H1 (cell line): ENCODE measurements at regions not wholly inside any gene's neighbourhood (a gene's known extent, or its start where the extent isn't known, plus 50 kb on each side); places are given as distances from the start of the nearest gene placed in this dataset.

ENCODE experiments used
- CTCF ChIA-PET: fragments of 300-600 bp; sonication (Branson Sonifier 250); formaldehyde crosslinking; loops from one replicate; lab custom pipeline; 2021; ENCODE audit not compliant: partially characterized antibody; lab: Charles Lee
- POLR2A ChIA-PET: fragments of 300-600 bp; sonication (Branson Sonifier 250); formaldehyde crosslinking; loops from one replicate; lab custom pipeline; 2021; ENCODE audit warnings: inconsistent platforms; ENCODE audit not compliant: partially characterized antibody; lab: Charles Lee
- DNase-seq, 2 experiments: peaks; one replicate each; pipeline versions ENCODE4 v3.0.0 to v3.0.0-alpha.2; 2010 to 2022; ENCODE audit warnings: low spot score in 2 of 2, low read depth in 1 of 2, mixed read lengths in 1 of 2
- FAIRE-seq: peaks from 2 replicates; lab custom pipeline; 2011; peaks lifted over from hg19 to GRCh38; lab: Jason Lieb, UNC
- H2AFZ ChIP-seq: 2 replicates; pipeline ENCODE4 v1.8.1; 2012; ENCODE audit warnings: low read length, inconsistent platforms
- H2AK5ac ChIP-seq: 2 replicates; pipeline ENCODE4 v1.6.1; 2013; ENCODE audit warnings: low read depth, low read length
- H2BK120ac ChIP-seq: replicated peaks from 2 replicates; pipeline ENCODE3; 2013; ENCODE audit warnings: low read depth, low read length, inconsistent platforms
- H2BK12ac ChIP-seq: 2 replicates; pipeline ENCODE4 v1.6.1; 2013; ENCODE audit warnings: low read depth, low read length
- H2BK15ac ChIP-seq: 2 replicates; pipeline ENCODE4 v1.6.1; 2013; ENCODE audit warnings: low read length
- H2BK20ac ChIP-seq: 2 replicates; pipeline ENCODE4 v1.6.1; 2013; ENCODE audit warnings: low read length
- H2BK5ac ChIP-seq: 2 replicates; pipeline ENCODE4 v1.6.1; 2013; ENCODE audit warnings: low read depth, low read length
- H3K14ac ChIP-seq: 2 replicates; pipeline ENCODE4 v1.6.1; 2013; ENCODE audit warnings: inconsistent platforms; ENCODE audit not compliant: insufficient read length
- H3K18ac ChIP-seq: 2 replicates; pipeline ENCODE4 v1.6.1; 2013; ENCODE audit warnings: low read length; ENCODE audit errors: extremely low read depth
- H3K23ac ChIP-seq: 2 replicates; pipeline ENCODE4 v1.6.1; 2013; ENCODE audit warnings: inconsistent platforms; ENCODE audit not compliant: insufficient read length
- H3K23me2 ChIP-seq: 2 replicates; pipeline ENCODE4 v1.6.1; 2013; ENCODE audit warnings: low read depth, low read length
- H3K27ac ChIP-seq: 2 replicates; pipeline ENCODE4 v1.6.1; 2011; ENCODE audit warnings: low read depth, low read length, inconsistent platforms
- H3K27me3 ChIP-seq, 4 experiments: replicated peaks in 1 of 4; 1 replicate in 1 of 4; 2 replicates in 3 of 4; pipeline versions ENCODE4 v1.6.1 to v1.8.1; 2011 to 2013; ENCODE audit warnings: low read length in 3 of 4, mild to moderate bottlenecking in 3 of 4, inconsistent platforms in 2 of 4, mixed read lengths in 2 of 4, moderate library complexity in 1 of 4; ENCODE audit not compliant: control insufficient read depth in 3 of 4, insufficient read depth in 3 of 4; ENCODE audit errors: extremely low read depth in 1 of 4
- H3K36me3 ChIP-seq, 4 experiments: 2 replicates each; pipeline versions ENCODE4 v1.6.1 to v1.8.1; 2011 to 2013; ENCODE audit warnings: mild to moderate bottlenecking in 4 of 4, low read length in 3 of 4, moderate library complexity in 2 of 4, control low read depth in 1 of 4, inconsistent platforms in 1 of 4; ENCODE audit not compliant: insufficient read depth in 4 of 4, control insufficient read depth in 2 of 4
- H3K4ac ChIP-seq: replicated peaks from 2 replicates; pipeline ENCODE3; 2013; ENCODE audit warnings: low read length, low read depth, mixed read lengths, inconsistent platforms; ENCODE audit not compliant: insufficient read length
- H3K4me1 ChIP-seq, 4 experiments: replicated peaks in 1 of 4; 1 replicate in 1 of 4; 2 replicates in 3 of 4; pipeline versions ENCODE4 v1.6.1 to v1.8.1; 2011 to 2013; ENCODE audit warnings: low read length in 3 of 4, inconsistent platforms in 2 of 4, mixed read lengths in 1 of 4; ENCODE audit not compliant: insufficient read depth in 4 of 4, control insufficient read depth in 3 of 4
- H3K4me2 ChIP-seq, 2 experiments: 2 replicates each; pipeline versions ENCODE4 v1.6.1 to v1.8.1; 2011 to 2013; ENCODE audit warnings: low read depth in 2 of 2, low read length in 2 of 2, control low read depth in 1 of 2, inconsistent platforms in 1 of 2, mild to moderate bottlenecking in 1 of 2; ENCODE audit not compliant: insufficient read depth in 1 of 2
- H3K4me3 ChIP-seq, 4 experiments: fragments of 200-600, 300-600 bp in 1 of 4; sonication (generic), shearing (Covaris generic), sonication (Bioruptor Twin) in 1 of 4; 2 replicates each; pipeline versions ENCODE4 v1.5.1 to v1.8.1; 2011 to 2016; ENCODE audit warnings: low read length in 4 of 4, low read depth in 3 of 4, control low read depth in 2 of 4, inconsistent platforms in 2 of 4, mild to moderate bottlenecking in 2 of 4, mixed read lengths in 1 of 4, moderate library complexity in 1 of 4; ENCODE audit not compliant: insufficient read depth in 2 of 4; ENCODE audit errors: extremely low read depth in 1 of 4
- H3K56ac ChIP-seq: replicated peaks from 2 replicates; pipeline ENCODE3; 2013; ENCODE audit warnings: low read depth, mild to moderate bottlenecking, mixed read lengths, low read length, inconsistent platforms; ENCODE audit not compliant: insufficient read length
- H3K79me1 ChIP-seq: 2 replicates; pipeline ENCODE4 v1.6.1; 2013; ENCODE audit warnings: low read depth, low read length, control low read depth
- H3K79me2 ChIP-seq, 2 experiments: 2 replicates each; pipeline versions ENCODE4 v1.6.1 to v1.8.1; 2012 to 2013; ENCODE audit warnings: low read length in 2 of 2, mild to moderate bottlenecking in 2 of 2, inconsistent platforms in 1 of 2; ENCODE audit not compliant: insufficient read depth in 2 of 2, control insufficient read depth in 1 of 2
- H3K9ac ChIP-seq, 4 experiments: replicated peaks in 1 of 4; 1 replicate in 1 of 4; 2 replicates in 3 of 4; pipeline versions ENCODE4 v1.6.1 to v1.8.1; 2011 to 2013; ENCODE audit warnings: low read depth in 3 of 4, low read length in 3 of 4, control low read depth in 2 of 4, mild to moderate bottlenecking in 2 of 4, moderate library complexity in 2 of 4, inconsistent platforms in 1 of 4; ENCODE audit errors: extremely low read depth in 1 of 4
- H3K9me3 ChIP-seq, 2 experiments: 2 replicates each; pipeline versions ENCODE4 v1.6.1 to v1.8.1; 2012 to 2013; ENCODE audit warnings: mild to moderate bottlenecking in 2 of 2, moderate library complexity in 2 of 2, control low read depth in 1 of 2, inconsistent platforms in 1 of 2, low read depth in 1 of 2, low read length in 1 of 2, mixed read lengths in 1 of 2; ENCODE audit not compliant: insufficient read depth in 2 of 2
- H4K20me1 ChIP-seq, 2 experiments: replicated peaks in 1 of 2; 2 replicates each; pipeline versions ENCODE3 to v1.8.1; 2011 to 2013; ENCODE audit warnings: inconsistent platforms in 2 of 2, low read length in 2 of 2, mild to moderate bottlenecking in 1 of 2; ENCODE audit not compliant: insufficient read depth in 2 of 2, control insufficient read depth in 1 of 2
- H4K5ac ChIP-seq: 2 replicates; pipeline ENCODE4 v1.6.1; 2013; ENCODE audit warnings: low read length, low read depth, mixed read lengths, inconsistent platforms; ENCODE audit not compliant: insufficient read length
- H4K8ac ChIP-seq: 2 replicates; pipeline ENCODE4 v1.8.0; 2013; ENCODE audit warnings: mild to moderate bottlenecking, moderate library complexity, low read length, inconsistent platforms; ENCODE audit not compliant: insufficient read depth; ENCODE audit errors: extremely low read depth
- H4K91ac ChIP-seq: replicated peaks from 2 replicates; pipeline ENCODE3; 2013; ENCODE audit warnings: low read length, mixed read lengths, inconsistent platforms; ENCODE audit not compliant: insufficient read length
- ATF3 ChIP-seq: IDR thresholded peaks from 2 replicates; pipeline ENCODE4 v1.6.1; 2011; ENCODE audit warnings: low read depth, mild to moderate bottlenecking, low read length; ENCODE audit not compliant: insufficient read depth
- BCL11A ChIP-seq, 2 experiments: IDR thresholded peaks; one replicate each; pipeline ENCODE4 v1.6.1; 2011; ENCODE audit warnings: low read depth in 2 of 2, low read length in 2 of 2, mild to moderate bottlenecking in 2 of 2
- CHD1 ChIP-seq: IDR thresholded peaks from 2 replicates; pipeline ENCODE4 v1.6.1; 2012; ENCODE audit warnings: low read depth, low read length, improper control_type of control experiment
- CREB1 ChIP-seq: IDR thresholded peaks from 2 replicates; pipeline ENCODE4 v1.6.1; 2012; ENCODE audit warnings: inconsistent platforms
- GTF2F1 ChIP-seq: IDR thresholded peaks from 2 replicates; pipeline ENCODE4 v1.6.1; 2012; ENCODE audit warnings: low read depth, low read length, improper control_type of control experiment, borderline replicate concordance
- KDM5A ChIP-seq: fragments of 200-600 bp; IDR thresholded peaks from 2 replicates; pipeline ENCODE4 v1.7.1; 2012; ENCODE audit warnings: mild to moderate bottlenecking, low read length, inconsistent platforms, mixed read lengths
- NRF1 ChIP-seq: IDR thresholded peaks from 2 replicates; pipeline ENCODE4 v1.6.1; 2011; ENCODE audit warnings: mild to moderate bottlenecking, low read depth, low read length, improper control_type of control experiment
- POU5F1 ChIP-seq: IDR thresholded peaks from 2 replicates; pipeline ENCODE4 v1.6.1; 2011; ENCODE audit warnings: low read depth, mild to moderate bottlenecking, low read length, moderate library complexity
- RNF2 ChIP-seq: fragments of 200-900, 300-1000 bp; sonication (generic); IDR thresholded peaks from 2 replicates; pipeline ENCODE4 v1.7.1; 2016; ENCODE audit warnings: borderline replicate concordance, low read depth, mild to moderate bottlenecking, antibody characterized with exemption, low read length; ENCODE audit not compliant: poor library complexity, severe bottlenecking; ENCODE audit errors: missing control alignments
- SIX5 ChIP-seq: IDR thresholded peaks from 2 replicates; pipeline ENCODE4 v1.6.1; 2011; ENCODE audit warnings: mild to moderate bottlenecking, low read depth, low read length
- ZNF274 ChIP-seq: IDR thresholded peaks from 2 replicates; pipeline ENCODE4 v1.7.0; 2012; ENCODE audit warnings: low read length, borderline replicate concordance; ENCODE audit errors: extremely low read depth
- WGBS, 2 experiments: shearing (Covaris generic) in 1 of 2; methylation state at CpG; one replicate each; pipeline versions ENCODE4 v1.1.6 to v1.1.7; 2013 to 2015; ENCODE audit warnings: low lambda C conversion rate in 2 of 2, mixed read lengths in 2 of 2, inconsistent platforms in 1 of 2, low coverage in 1 of 2, missing lambda C conversion rate in 1 of 2; ENCODE audit not compliant: insufficient replicate concordance in 2 of 2, insufficient coverage in 1 of 2, insufficient read length in 1 of 2; ENCODE audit errors: extremely low coverage in 1 of 2, missing lambda C conversion rate in 1 of 2; 5-methylcytosine and 5-hydroxymethylcytosine counted together

GRCh38 chr3:189529468-189529867 is 101.7 kb upstream of the TP63 start:
- Histone ChIP-seq H4K8ac (no peak overlapping the region), H4K20me1 (no peaks in the 10 kb centered on the region), H2BK12ac (no peak overlapping the region), H2AFZ (no peak overlapping the region), H3K79me2 (no peaks in the 10 kb centered on the region), H3K4ac (no peak overlapping the region), H3K18ac (no peak overlapping the region), H3K4me1 (no peaks in the 10 kb centered on the region), H3K79me1 (no peaks in the 10 kb centered on the region), H3K9me3 (no peaks in the 10 kb centered on the region), H2BK15ac (no peak overlapping the region), H3K36me3 (no peaks in the 10 kb centered on the region), H3K4me2 (no peak overlapping the region), H2BK5ac (no peak overlapping the region), H3K14ac (no peak overlapping the region), H3K27ac (no peak overlapping the region), H3K23ac (no peak overlapping the region), H2BK120ac (no peak overlapping the region), H3K23me2 (no peaks in the 10 kb centered on the region), H3K4me3 (no peak overlapping the region), H2BK20ac (no peak overlapping the region), H4K91ac (no peak overlapping the region), H3K9ac (no peak overlapping the region), H4K5ac (no peak overlapping the region), H2AK5ac (no peak overlapping the region), H3K27me3 (no peaks in the 10 kb centered on the region), H3K56ac (no peak overlapping the region)
- POLR2A ChIA-PET: no interaction called here
- CTCF ChIA-PET: interaction anchor here (0.6 to 1.3 kb wide), 3 partner anchors 142 to 321 kb away, joined by 3 read pairs; no protein-coding TSS in a partner anchor
- FAIRE-seq (no peak), DNase-seq (no peak)
- 92% methylated on average over 1 of the region's 1 CpG; no CpG with 5 or more reads in 1 of the 2 experiments for WGBS, 2 experiments
- TF ChIP-seq KDM5A (no peak), SIX5 (no peak), ZNF274 (no peak), RNF2 (no peak), POU5F1 (no peak), BCL11A (IDR thresholded peaks at IDR 0.05; ENCODE audit: low read depth in 2 of 2, low read length in 2 of 2) (no peak), GTF2F1 (no peak), NRF1 (no peak), CHD1 (no peak), ATF3 (no peak), CREB1 (no peak)
